IMR-90 (cell line): ENCODE measurements at regions not wholly inside any gene's neighbourhood (a gene's known extent, or its start where the extent isn't known, plus 50 kb on each side); places are given as distances from the start of the nearest gene placed in this dataset.

Source experiments
- BHLHE40 ChIP-seq: fragments of 150-350 bp; IDR thresholded peaks from 2 replicates; pipeline ENCODE4 v1.6.1; 2016; ENCODE audit warnings: mild to moderate bottlenecking, low read depth, low read length
- CEBPB ChIP-seq: IDR thresholded peaks from 2 replicates; pipeline ENCODE4 v1.6.1; 2012; ENCODE audit warnings: low read depth, low read length, improper control_type of control experiment
- CHD1 ChIP-seq: IDR thresholded peaks from 2 replicates; pipeline ENCODE4 v1.6.1; 2012; ENCODE audit warnings: low read depth, low read length, improper control_type of control experiment
- CTCF ChIP-seq: conservative IDR thresholded peaks from 2 replicates; pipeline ENCODE4 v1.5.1; 2012; ENCODE audit warnings: mild to moderate bottlenecking, low read depth, low read length, improper control_type of control experiment
- ELK1 ChIP-seq: fragments of 150-350 bp; IDR thresholded peaks from 2 replicates; pipeline ENCODE4 v1.6.1; 2016; ENCODE audit warnings: low read depth, mild to moderate bottlenecking, low read length, moderate library complexity, borderline replicate concordance
- FOS ChIP-seq: fragments of 150-350 bp; IDR thresholded peaks from 2 replicates; pipeline ENCODE4 v1.6.1; 2016; ENCODE audit warnings: low read depth, low read length
- MAFK ChIP-seq: IDR thresholded peaks from 2 replicates; pipeline ENCODE4 v1.6.1; 2012; ENCODE audit warnings: low read depth, low read length, improper control_type of control experiment
- MXI1 ChIP-seq: IDR thresholded peaks from 2 replicates; pipeline ENCODE4 v1.6.1; 2012; ENCODE audit warnings: low read depth, mild to moderate bottlenecking, low read length, moderate library complexity, borderline replicate concordance
- POLR2A ChIP-seq: IDR thresholded peaks from 2 replicates; pipeline ENCODE4 v1.6.1; 2012; ENCODE audit warnings: mild to moderate bottlenecking, low read depth, low read length
- RAD21 ChIP-seq: IDR thresholded peaks from 2 replicates; pipeline ENCODE4 v1.6.1; 2012; ENCODE audit warnings: low read length, improper control_type of control experiment
- RFX5 ChIP-seq: IDR thresholded peaks from 2 replicates; pipeline ENCODE4 v1.8.0; 2012; ENCODE audit warnings: low read depth, mild to moderate bottlenecking, low read length, moderate library complexity
- SMC3 ChIP-seq: fragments of 150-350 bp; IDR thresholded peaks from 2 replicates; pipeline ENCODE4 v1.6.1; 2016; ENCODE audit warnings: low read depth, mild to moderate bottlenecking, antibody characterized with exemption, low read length, moderate library complexity
- USF2 ChIP-seq: fragments of 150-350 bp; IDR thresholded peaks from 2 replicates; pipeline ENCODE4 v1.6.1; 2017; ENCODE audit warnings: mild to moderate bottlenecking, antibody characterized with exemption, low read length, low read depth

DNA sequence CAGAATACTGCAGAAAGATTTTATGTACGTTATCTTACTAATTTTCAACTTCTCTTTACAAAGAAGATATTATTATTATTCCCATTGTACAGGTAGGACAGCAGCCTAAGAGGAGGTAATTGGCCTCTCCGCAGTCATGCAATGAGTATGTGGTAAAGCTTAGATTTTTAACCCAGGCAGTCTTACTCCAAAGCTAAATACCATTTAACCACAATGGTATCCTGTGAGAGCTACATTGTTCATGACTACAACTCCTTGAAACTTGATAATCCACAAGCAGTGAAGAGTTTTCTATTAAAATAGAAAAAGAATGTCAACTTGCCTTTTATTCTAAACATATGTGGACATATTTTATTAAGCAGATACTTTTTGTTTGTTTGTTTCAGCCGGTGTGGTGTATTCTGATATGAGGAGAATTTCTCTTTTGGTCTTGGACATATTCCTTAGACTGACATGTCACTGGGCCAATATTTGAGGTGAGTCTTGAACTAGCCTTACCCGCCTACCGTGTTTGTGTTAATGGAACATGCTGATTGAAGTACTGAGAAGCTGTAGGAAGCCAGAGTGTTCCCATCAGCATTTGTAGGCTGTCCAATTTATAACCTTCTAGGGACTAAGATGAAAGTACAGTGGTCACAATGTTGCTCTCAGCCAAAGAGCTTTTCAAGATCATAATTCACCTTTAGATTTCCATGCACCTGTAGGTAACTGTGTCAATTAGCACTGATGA is 293.9 kb upstream of the DCC start:
- TF ChIP-seq CTCF (no peak), MAFK (no peak), POLR2A (no peak), CHD1 (no peak), ELK1 (no peak), SMC3 (no peak), MXI1 (no peak), RAD21 (no peak), USF2 (no peak), BHLHE40 (no peak), FOS (no peak), RFX5 (no peak), CEBPB (no peak)
